ENCODE measurements at regions not wholly inside any gene's neighbourhood (a gene's known extent, or its start where the extent isn't known, plus 50 kb on each side); places are given as distances from the start of the nearest gene placed in this dataset.

- ChIA-PET CTCF (no interaction called here), RAD21 (ENCODE audit: low non-redundant PET in 1 of 2, low total read pairs in 2 of 2, uncharacterized antibody in 2 of 2, unreplicated experiment in 2 of 2) (no interaction called here), POLR2A (no interaction called here)
- peak overlapping the region; percentile 86 for H2AFZ ChIP-seq (ENCODE audit: low read depth, low read length, poor library complexity, severe bottlenecking)
- peak overlapping the region; percentile 87; the same call in 1 of the 2 replicates for H3K27ac ChIP-seq (ENCODE audit: low read depth, low read length)
- intact Hi-C loops (cut with micrococcal nuclease): loop anchor here (5.0 kb wide), 1 partner anchor 58 kb away; the partner anchor contains the start of gene ST8SIA6
- H3K36me3 ChIP-seq (ENCODE audit: control insufficient read depth in 1 of 2, insufficient read depth in 2 of 2, low read length in 2 of 2): no peaks in the 10 kb centered on the region
- H3K9me2 ChIP-seq (ENCODE audit: insufficient read depth): no peaks in the 10 kb centered on the region
- H3K4me2 ChIP-seq (ENCODE audit: low read length): peak overlapping the region; percentile 68
- ATAC-seq: no peak
- H3K9me3 ChIP-seq (ENCODE audit: control insufficient read depth in 1 of 2, insufficient read depth in 1 of 2, low read depth in 1 of 2, low read length in 2 of 2): no peaks in the 10 kb centered on the region
- no peaks in the 10 kb centered on the region for H3K27me3 ChIP-seq (ENCODE audit: insufficient read depth, low read length)
- peaks cover 30 to 44% of the 10 kb centered on the region in 2 experiments for H3K4me1 ChIP-seq (ENCODE audit: control insufficient read depth in 1 of 2, insufficient read depth in 2 of 2, low read length in 2 of 2)
- no peaks in the 10 kb centered on the region for H4K20me1 ChIP-seq (ENCODE audit: insufficient read depth)
- no peak overlapping the region for H3K9ac ChIP-seq (ENCODE audit: low read length)
- no peak overlapping the region for H3K4me3 ChIP-seq (replicated peaks in 1 of 2; ENCODE audit: low read depth in 1 of 2, low read length in 2 of 2)
- no TSS peak for BruUV-seq (replicated peaks)
- H3K79me2 ChIP-seq (ENCODE audit: insufficient read depth, low read length): no peaks in the 10 kb centered on the region
- TF ChIP-seq POLR2A (IDR thresholded peaks at IDR 0.05; ENCODE audit: borderline replicate concordance, extremely low read depth, insufficient read depth, insufficient read length): no peak
- TF ChIP-seq CTCF (IDR thresholded peaks at IDR 0.05 in 2 of 3, conservative IDR thresholded peaks at IDR 0.05 in 1 of 3; ENCODE audit: borderline replicate concordance in 1 of 3, insufficient read depth in 1 of 3, low read depth in 2 of 3, low read length in 2 of 3): no peak
- no peak for TF ChIP-seq EZH2 (IDR thresholded peaks at IDR 0.05)
- no peak for TF ChIP-seq ELF1 (IDR thresholded peaks at IDR 0.05; ENCODE audit: borderline replicate concordance, low read depth)
- TF ChIP-seq SRF (IDR thresholded peaks at IDR 0.05; ENCODE audit: low read depth): no peak
- TF ChIP-seq RAD21 (IDR thresholded peaks at IDR 0.05; ENCODE audit: low read depth): no peak
- TF ChIP-seq CEBPB (IDR thresholded peaks at IDR 0.05; ENCODE audit: low read depth): no peak
- TF ChIP-seq CBX3 (IDR thresholded peaks at IDR 0.05; ENCODE audit: low read depth): no peak
- no peak for TF ChIP-seq YY1 (IDR thresholded peaks at IDR 0.05; ENCODE audit: extremely low read depth, insufficient replicate concordance, low read depth, low read length)
- no peak for TF ChIP-seq JUND (IDR thresholded peaks at IDR 0.05)
- no peak for TF ChIP-seq POLR2AphosphoS5 (IDR thresholded peaks at IDR 0.05; ENCODE audit: low read depth, low read length)
- no peak for DNase-seq (ENCODE audit: low read depth, low spot score)
These were observed 56.0 kb upstream of the ST8SIA6 start for GRCh38 chr10:17510242-17510908.
